CD4-positive, alpha-beta T cell treated with Interleukin-4 for 4 hours (primary cell): ENCODE measurements at regions not wholly inside any gene's neighbourhood (a gene's known extent, or its start where the extent isn't known, plus 50 kb on each side); places are given as distances from the start of the nearest gene placed in this dataset.

ENCODE experiments used
- DNase-seq: peaks from one replicate; pipeline ENCODE4 v3.0.0-alpha.2; 2020

- no peak for DNase-seq
Measured at GRCh38 chr5:96054311-96055030, 92.8 kb upstream of the ELL2 start.

- DNase-seq: no peak
Measured at GRCh38 chr5:96053063-96053735, 91.5 kb upstream of the ELL2 start.

GRCh38 chr5:96052374-96052773 is 90.7 kb upstream of the ELL2 start:
- DNase-seq: no peak

DNA sequence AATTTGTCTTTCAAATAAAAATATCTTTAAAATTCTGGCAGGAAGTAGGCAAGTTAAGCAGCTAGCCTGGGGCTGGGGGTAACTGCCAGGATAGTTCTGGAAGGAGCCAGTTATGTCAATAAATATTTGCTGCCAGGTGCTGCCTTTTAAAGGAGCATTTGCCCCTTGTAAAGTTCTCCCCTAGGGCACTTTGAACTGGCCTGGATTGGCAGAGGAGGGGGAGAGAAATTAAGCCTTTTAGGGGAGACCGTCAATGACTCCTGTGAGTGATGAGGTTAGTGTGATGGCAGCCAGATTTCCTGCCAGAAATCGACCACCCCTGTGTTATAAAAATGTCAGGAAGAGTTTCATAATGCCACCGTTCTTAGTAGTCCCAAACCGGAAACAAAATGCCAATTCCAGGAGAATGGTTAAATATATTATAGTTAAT is 89.8 kb upstream of the ELL2 start:
- DNase-seq: no peak

DNA sequence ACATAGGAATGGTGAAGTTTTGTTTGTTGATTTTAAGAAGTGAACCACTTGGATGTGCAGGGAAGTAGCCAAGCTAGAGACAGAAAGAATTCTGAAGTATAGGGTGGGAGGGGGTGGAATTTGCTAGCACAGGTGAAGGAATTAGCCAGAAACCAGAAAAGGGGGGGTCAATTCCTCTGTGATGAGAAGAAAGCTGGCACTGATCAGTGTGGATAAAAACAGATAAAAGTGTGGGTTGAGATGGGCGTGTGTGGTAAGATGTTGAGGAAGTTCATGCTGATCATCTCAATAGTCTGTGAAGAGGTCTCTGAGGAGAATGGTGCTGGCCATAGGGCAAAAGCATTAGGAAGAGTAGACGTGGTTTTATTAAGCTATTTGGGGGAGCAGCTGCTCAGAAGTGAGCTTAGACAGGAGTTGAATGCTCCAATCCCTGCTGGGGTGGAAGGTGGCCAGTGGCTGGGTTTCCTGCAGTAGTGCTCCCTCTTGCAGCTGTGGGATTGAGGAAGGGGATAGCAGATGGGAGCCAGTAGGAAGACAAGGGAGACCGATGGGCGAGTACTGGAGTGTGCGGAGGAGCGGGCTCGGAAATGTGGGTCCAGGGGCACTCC is 88.7 kb upstream of the ELL2 start:
- DNase-seq: no peak

DNA sequence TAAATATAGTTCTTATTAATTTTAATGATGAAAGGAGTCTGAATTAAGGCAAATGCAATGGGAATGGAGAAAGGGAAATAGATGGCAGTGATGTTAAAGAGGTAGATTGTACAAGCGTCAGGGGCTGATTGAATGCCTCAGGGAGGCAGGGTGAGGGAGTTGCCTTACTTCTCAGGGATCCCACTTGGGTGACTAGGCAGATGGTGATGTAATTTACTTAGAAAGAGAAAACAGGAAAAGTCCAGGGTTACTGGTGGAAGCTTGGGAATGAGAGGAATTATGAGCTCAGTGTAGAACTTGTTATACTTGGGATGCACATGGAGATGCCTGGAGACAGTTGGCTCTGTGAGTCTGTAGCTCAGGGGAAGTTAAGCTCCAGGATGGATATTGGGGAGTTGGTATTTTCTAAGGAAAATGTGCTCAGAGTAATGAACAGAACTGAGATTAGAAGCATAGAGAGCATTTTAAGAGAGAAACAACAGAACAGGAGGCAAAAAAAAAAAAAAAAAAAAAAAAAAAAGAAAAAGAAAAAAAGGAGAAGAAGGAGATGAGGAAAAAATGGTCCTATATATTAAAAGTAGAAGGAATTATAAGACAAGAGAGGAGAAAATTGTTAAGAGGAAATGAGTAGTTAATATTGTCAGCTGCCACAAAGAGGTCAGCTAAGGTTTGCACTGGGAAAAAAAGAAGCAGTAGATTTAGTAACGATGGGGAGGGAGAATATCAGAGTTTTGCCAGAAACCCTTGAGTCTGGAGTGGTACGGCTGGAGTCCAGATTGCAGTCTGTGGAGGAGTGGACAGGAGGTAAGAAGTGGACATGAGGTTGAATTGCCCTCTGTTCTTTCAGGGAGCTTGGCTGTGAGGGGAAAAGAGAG is 88.0 kb upstream of the ELL2 start:
- no peak for DNase-seq

- DNase-seq: no peak
Measured at GRCh38 chr5:96048763-96049162, 87.1 kb upstream of the ELL2 start.

- no peak for DNase-seq
Measured at GRCh38 chr5:96045888-96046287, 84.2 kb upstream of the ELL2 start.

DNA sequence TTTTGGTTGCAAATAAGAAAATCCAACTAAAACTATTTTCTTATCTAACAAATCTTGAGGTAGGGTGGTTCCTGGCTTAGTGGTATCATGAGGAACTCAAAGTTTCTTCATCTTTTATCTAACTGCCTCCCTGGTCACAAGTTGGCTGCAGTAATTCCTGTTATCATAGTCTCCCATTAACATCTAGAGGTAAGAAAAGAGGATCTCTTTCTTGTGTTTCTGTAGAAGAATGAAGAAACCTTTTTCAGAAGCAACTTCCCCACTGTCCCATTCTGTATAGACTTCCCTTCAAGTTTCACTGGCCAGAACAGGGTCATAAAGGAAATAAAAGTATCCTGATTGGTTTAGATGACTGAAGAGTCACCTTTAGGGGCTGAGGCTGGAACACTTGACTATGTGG is 81.8 kb upstream of the ELL2 start:
- DNase-seq: no peak

- DNase-seq: no peak
Measured at GRCh38 chr5:96037128-96037527, 75.5 kb upstream of the ELL2 start.

DNA sequence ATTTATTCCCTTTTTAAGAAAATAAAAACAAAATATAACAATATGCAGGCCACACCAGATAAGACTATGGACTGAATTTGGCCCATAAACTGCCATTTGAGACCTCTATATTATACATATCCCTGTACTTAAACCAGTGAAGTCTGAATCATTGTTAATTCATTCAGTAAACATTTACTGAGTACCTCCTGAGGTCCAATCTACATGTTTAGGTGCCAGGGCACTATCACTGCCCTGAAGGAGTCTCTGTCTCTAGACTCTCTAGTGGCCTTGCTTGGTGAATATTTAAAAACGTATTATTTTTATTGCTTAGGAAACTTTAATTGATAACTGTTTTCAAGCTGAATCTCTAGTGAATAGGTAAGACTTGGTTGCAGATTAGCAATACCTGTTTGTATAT is 74.7 kb upstream of the ELL2 start:
- no peak for DNase-seq

DNA sequence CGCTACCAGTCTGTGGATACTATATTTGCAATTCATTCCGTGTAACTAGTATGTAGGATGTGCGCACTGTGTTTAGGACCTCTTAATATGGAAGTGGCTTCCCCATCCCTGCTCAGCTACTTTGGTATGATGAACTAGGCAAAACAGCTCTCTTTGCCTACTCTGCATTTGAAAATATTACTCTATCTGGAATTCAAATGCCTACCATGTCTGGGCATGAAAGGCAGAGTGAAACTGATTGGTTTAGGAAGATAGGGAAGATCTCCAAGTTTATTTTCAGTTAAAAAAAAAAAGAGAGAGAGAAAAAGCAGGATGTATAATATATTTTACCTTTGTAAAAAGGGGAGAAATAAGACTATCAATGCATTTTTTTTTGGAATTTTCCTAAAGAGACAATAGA is 74.1 kb upstream of the ELL2 start:
- no peak for DNase-seq

GRCh38 chr5:96033116-96033515 is 71.5 kb upstream of the ELL2 start:
- DNase-seq: no peak

- no peak for DNase-seq
Measured at GRCh38 chr5:96031811-96032261, 70.2 kb upstream of the ELL2 start.

GRCh38 chr5:96031180-96031579 is 69.5 kb upstream of the ELL2 start:
- DNase-seq: no peak

GRCh38 chr5:96026406-96027041 is 64.9 kb upstream of the ELL2 start:
- no peak for DNase-seq

GRCh38 chr5:96024683-96025475 is 63.2 kb upstream of the ELL2 start:
- DNase-seq: no peak

DNA sequence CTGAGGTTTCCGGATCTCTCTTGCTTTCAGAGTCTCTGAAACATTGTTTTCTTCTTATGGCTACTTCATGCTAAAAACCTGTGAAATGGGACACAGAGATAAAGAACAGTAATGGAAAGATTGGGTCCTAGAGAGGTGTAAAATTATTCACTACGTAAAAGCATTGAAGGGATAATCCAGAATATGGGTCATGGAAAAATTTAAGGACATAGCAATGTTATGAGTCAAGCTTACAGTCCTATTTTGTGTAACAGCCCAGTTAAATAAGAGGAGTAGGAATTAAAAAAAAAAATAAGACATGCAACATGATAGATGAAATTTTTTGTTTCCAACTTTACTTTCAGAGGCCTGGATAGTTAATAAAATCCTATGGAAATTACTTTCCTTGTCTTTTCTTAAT is 61.9 kb upstream of the ELL2 start:
- DNase-seq: no peak

GRCh38 chr5:96022971-96023370 is 61.3 kb upstream of the ELL2 start:
- DNase-seq: no peak

DNA sequence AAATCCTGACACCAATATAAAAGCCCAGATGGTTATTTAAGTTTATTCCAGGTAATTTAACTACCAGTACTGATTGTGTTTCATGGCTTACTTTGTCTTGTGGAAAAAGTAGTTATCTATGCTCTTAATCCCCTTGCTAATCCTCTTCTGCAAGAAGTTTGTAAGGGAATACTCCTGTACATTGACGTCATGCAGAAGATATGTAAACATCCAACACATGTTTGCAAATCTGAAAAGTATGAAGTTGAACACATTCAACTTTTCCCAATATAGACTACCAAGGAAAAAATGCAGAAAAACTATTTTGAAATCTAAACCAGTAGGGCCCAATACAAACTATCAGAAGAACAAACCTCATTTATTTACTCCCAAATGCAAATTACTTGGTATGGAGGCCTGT is 56.3 kb upstream of the ELL2 start:
- no peak for DNase-seq

DNA sequence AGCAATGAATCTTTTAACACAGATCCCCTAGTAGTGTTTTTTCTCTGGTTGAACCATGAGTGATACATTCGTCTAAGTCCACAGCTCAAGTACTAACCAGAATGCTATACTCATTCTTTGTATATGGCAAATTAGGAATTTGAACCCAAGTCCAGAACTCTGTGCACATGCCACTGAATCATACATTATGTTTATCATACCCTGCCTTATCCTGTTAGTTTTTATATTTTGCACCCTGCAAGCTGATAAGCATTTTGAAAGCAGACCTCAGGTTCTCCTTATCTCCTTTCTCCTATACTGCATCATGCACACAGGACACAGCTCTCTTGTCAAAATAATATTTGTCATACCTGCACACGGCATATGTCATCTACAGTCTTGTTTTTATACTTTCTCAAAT is 54.6 kb upstream of the ELL2 start:
- no peak for DNase-seq

DNA sequence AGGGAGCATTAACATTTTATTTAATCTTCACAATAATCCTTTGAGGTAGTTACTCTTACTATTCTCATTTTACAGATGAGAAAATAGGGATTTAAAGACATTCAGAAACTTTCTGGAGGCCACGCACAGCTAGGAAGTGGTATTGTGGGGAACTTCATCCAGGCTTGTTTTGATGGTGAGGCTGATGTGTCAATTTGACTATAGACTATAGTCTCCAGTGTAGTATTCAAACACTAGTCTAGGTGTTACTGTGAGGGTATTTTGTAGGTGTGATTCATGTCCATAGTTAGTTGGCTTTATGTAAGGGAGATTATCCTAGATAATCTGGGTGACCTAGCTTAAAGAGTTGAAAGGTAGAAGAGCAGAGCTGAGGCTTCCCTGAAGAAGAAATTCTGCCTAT is 54.1 kb upstream of the ELL2 start:
- no peak for DNase-seq
